ENCODE measurements at regions not wholly inside any gene's neighbourhood (a gene's known extent, or its start where the extent isn't known, plus 50 kb on each side); places are given as distances from the start of the nearest gene placed in this dataset.
"Not testable (repeated sequence)": the region's sequence is repeated elsewhere in the genome, so short reads cannot be mapped to it uniquely, and the experiment has no call there.

GRCh38 chr4:159780196-159780922 lies 677.5 kb downstream of the RAPGEF2 start:
- no peak for DNase-seq (ENCODE audit: low read depth in 4 of 4, low spot score in 3 of 4)

- DNase-seq (ENCODE audit: low read depth in 4 of 4, low spot score in 3 of 4), result no peak
Observed at GRCh38 chr4:159787901-159788300, 685.0 kb downstream of the RAPGEF2 start.

- no peak for DNase-seq (ENCODE audit: low read depth in 4 of 4, low spot score in 3 of 4)
Observed at GRCh38 chr4:159791334-159791733, 688.5 kb downstream of the RAPGEF2 start.

DNA sequence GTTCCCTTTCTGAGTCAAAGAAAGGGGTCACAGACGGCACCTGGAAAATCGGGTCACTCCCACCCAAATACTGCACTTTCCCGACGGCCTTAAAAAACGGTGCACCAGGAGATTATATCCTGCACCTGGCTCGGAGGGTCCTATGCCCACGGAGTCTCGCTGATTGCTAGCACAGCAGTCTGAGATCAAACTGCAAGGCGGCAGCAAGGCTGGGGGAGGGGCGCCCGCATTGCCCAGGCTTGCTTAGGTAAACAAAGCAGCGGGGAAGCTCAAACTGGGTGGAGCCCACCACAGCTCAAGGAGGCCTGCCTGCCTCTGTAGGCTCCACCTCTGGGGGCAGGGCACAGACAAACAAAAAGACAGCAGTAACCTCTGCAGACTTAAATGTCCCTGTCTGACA lies 701.7 kb downstream of the RAPGEF2 start:
- not testable (repeated sequence) for DNase-seq (ENCODE audit: low read depth in 4 of 4, low spot score in 3 of 4)

GRCh38 chr4:159823743-159824142 lies 720.9 kb downstream of the RAPGEF2 start:
- DNase-seq (ENCODE audit: low read depth in 4 of 4, low spot score in 3 of 4), result no peak

DNA sequence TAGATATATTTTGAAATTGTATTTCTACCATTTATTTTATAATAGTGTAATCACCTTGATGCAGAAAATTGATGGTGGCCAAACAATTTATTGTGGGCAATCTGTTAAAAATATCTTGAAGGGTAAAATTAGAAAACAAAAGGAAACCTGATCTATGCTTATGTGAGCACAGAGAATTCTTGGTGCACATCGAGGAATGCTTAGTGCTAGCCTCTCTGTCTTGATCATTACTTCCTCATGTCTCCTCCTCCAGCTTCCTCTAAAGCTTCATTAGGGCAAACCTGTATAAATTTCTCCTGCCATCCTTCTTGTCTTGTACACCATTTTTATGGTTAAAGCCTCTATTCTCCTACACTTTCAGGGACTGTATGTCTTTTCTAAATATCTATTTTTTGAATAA lies 725.8 kb downstream of the RAPGEF2 start:
- no peak for DNase-seq (ENCODE audit: low read depth in 4 of 4, low spot score in 3 of 4)

DNA sequence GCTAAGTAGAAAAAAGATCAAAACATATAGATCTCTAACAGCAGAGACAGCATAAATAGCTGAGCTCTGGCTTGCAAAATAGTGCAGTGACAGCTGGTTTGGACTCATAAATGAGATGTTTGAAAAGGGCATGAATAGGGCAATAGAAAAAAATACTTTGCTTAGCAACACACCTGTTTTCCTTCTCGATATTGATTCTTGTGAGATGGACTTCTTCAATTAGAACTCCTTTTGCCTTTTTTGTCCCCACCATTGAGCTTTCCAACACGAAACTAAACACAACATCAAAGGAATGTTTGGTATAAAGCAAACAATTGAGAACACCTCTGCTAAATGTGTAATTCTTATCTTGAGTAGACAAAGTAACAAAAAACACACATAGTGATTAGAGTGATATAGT lies 726.3 kb downstream of the RAPGEF2 start:
- DNase-seq (ENCODE audit: low read depth in 4 of 4, low spot score in 3 of 4), result no peak

- no peak for DNase-seq (ENCODE audit: low read depth in 4 of 4, low spot score in 3 of 4)
Observed at GRCh38 chr4:159837071-159837470, 734.2 kb downstream of the RAPGEF2 start.

- DNase-seq (ENCODE audit: low read depth in 4 of 4, low spot score in 3 of 4), result no peak
Observed at GRCh38 chr4:159855731-159856130, 752.9 kb downstream of the RAPGEF2 start.

- no peak for DNase-seq (ENCODE audit: low read depth in 4 of 4, low spot score in 3 of 4)
Observed at GRCh38 chr4:159856451-159856850, 753.6 kb downstream of the RAPGEF2 start.

GRCh38 chr4:159859656-159860148 lies 756.8 kb downstream of the RAPGEF2 start:
- no peak for DNase-seq (ENCODE audit: low read depth in 4 of 4, low spot score in 3 of 4)

DNA sequence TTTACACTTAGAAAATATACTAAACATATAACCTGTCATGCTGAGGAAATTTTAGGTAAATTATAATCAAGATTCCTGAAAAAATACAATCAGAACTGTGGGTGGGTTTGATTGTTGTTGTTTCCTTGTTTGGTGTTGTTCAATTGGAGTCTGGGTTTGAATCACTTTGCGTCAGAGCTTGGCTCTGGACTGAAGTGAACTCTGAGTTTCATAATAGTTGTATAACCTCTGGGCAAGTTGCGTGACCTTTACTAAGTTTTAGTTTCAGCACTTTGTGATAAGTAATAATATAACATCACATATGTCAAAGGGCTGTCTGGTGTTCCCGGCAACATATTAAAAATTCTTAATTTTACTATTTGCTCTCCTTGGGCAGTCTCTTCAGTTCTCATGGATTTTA lies 758.1 kb downstream of the RAPGEF2 start:
- no peak for DNase-seq (ENCODE audit: low read depth in 4 of 4, low spot score in 3 of 4)

DNA sequence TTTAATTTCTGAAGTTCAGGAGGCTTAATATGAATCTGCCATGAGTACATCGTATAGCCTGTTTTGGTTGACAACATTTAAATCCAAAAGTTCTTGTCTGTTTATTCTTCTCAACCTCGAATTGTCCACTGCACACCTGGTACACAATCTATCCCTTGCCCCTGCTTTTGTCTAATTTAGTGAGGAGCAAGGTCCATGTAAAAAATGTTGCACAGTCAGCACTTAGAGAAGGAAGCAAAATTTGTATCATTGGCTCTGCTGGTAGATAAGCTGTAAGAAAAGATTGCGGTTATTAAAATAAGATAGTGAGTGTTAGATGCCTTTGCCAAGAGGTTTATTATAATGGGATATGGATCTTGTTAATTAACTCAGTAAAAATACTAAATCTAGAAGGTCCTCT lies 761.5 kb downstream of the RAPGEF2 start:
- DNase-seq (ENCODE audit: low read depth in 4 of 4, low spot score in 3 of 4), result no peak

DNA sequence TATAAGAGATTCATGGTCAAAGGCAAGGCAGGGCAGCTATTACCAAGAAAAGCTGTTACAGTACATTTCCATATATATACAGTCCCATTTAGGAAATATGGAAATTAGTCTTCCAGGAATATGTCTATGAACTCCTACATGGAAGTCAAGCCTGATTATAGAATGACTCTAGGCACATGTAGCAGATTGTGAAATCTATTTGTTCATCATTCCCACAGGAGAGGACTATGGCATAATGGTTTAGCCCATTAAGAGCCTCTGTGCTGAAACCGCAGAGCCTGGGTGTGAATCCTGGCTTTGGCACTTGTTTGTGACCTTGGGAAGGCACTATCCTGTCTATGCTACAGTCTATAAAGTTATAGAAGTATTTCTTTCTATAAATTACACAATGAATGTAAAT lies 764.8 kb downstream of the RAPGEF2 start:
- DNase-seq (ENCODE audit: low read depth in 4 of 4, low spot score in 3 of 4), result no peak

GRCh38 chr4:159868936-159869335 lies 766.1 kb downstream of the RAPGEF2 start:
- DNase-seq (ENCODE audit: low read depth in 4 of 4, low spot score in 3 of 4), result not testable (repeated sequence)

- DNase-seq (ENCODE audit: low read depth in 4 of 4, low spot score in 3 of 4), result no peak
Observed at GRCh38 chr4:159871141-159871540, 768.3 kb downstream of the RAPGEF2 start.

DNA sequence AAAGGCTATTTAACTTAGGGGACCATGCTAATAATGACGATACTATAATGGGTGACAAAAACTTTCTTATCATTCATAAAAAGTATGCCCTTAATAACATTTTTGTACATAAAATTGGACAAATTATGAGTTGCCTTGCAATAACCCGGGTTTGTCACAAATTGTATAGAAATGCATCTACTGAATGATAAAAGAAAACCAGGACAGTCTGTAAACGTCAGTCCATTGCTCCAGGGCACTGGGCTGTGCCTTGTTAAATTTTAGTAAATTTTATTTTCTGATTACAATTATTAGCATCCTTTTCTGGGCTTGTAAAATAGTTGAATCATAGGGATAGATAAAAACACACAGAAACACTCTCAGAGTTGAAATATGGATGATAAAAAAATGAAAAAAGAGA lies 778.3 kb downstream of the RAPGEF2 start:
- DNase-seq (ENCODE audit: low read depth in 4 of 4, low spot score in 3 of 4), result no peak

- DNase-seq (ENCODE audit: low read depth in 4 of 4, low spot score in 3 of 4), result no peak
Observed at GRCh38 chr4:159884989-159885388, 782.1 kb downstream of the RAPGEF2 start.

GRCh38 chr4:159899596-159899995 lies 796.7 kb downstream of the RAPGEF2 start:
- no peak for DNase-seq (ENCODE audit: low read depth in 4 of 4, low spot score in 3 of 4)

DNA sequence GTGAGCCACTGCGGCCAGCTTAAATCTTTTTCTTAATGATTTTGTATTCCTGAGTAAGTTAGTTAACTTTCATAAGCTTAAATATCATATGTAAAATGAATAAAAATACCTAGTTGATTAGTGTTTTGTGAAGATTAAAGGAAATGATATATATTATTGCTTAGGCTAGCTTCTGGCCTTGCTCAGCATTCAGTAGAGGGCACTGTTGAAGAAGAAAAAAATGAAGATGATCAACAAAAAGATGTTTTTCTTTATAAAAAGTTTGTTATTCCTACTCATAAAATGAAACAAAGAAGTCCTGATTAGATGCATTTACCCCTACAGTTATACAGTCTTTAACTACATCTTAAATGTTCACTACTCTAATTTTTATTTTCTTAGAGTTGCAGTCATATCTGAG lies 797.7 kb downstream of the RAPGEF2 start:
- no peak for DNase-seq (ENCODE audit: low read depth in 4 of 4, low spot score in 3 of 4)

DNA sequence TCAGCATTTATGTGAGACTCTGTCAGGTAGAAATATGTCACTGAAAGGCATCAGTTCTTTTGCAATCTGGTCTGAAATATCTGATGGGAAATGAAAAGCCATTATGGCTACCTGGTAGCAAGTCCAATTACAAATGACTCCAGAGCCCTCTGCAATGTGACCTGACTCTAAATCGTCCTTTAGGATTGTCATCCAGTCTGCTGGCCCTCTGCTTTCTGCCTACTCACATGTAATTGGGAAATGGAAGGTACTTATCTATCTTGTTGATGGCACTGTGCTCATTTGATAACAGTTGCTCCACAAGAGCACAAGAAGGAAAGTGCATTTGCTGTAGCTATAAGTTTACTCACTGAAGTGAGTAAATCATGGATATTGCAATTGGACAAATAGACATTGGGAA lies 799.8 kb downstream of the RAPGEF2 start:
- no peak for DNase-seq (ENCODE audit: low read depth in 4 of 4, low spot score in 3 of 4)

DNA sequence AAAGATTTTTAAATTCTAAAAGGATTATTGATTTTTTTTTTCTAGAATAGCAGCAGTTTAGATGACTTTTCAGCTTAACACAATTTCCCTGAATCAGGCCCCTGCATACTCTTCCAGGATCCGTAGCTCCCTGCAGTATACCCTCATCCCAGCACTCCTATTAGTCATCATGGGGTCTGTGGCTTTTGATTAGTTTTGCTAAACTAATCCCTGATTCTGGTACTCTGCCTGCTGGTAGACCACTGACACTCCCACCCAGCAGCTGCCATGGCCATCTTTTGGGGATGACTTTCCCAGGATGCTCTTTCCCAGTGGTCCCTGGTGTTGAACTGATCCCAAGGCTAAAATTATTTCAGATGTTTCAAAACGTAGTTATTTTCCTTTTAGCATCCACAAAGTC lies 802.0 kb downstream of the RAPGEF2 start:
- no peak for DNase-seq (ENCODE audit: low read depth in 4 of 4, low spot score in 3 of 4)

DNA sequence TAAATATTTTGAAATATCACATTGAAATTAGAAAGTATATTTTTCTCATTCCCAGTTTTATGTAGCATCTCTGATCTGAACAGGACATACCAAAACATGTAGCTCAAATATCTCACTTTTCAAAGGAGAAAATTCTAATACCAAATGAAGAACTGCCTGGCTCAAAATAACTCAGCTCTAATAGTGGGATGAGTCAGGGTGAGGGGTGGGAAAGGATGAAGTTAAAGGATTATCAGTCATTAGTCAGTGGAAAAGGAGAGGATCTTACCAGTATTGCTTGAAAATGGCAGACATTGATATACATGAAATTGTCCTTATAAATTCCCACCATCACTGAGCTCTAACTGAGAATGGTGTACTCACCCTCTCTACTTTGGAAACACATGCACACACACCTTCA lies 803.2 kb downstream of the RAPGEF2 start:
- no peak for DNase-seq (ENCODE audit: low read depth in 4 of 4, low spot score in 3 of 4)

All from left renal pelvis (tissue), 4 donors.